Natural killer cell (primary cell): ENCODE measurements at regions not wholly inside any gene's neighbourhood (a gene's known extent, or its start where the extent isn't known, plus 50 kb on each side); places are given as distances from the start of the nearest gene placed in this dataset.

ENCODE experiments used
- ATAC-seq, 3 donors: fragments of 150-1000 bp in 2 of 3; fragments of 200-7000 bp in 1 of 3; cut with Tn5 transposase; 1 replicate in 1 of 3; 2 replicates in 2 of 3; pipeline ENCODE4 v1.10.0; 2021; ENCODE audit warnings: mild to moderate bottlenecking in 2 of 3, moderate library complexity in 2 of 3
- DNase-seq, 2 donors: peaks; one replicate each; pipeline versions ENCODE4 v3.0.0 to v3.0.0-alpha.2; 2013 to 2021; ENCODE audit warnings: mixed read lengths in 1 of 2
- H3K27ac ChIP-seq: one replicate; pipeline ENCODE4 v1.5.1; 2013; ENCODE audit warnings: mild to moderate bottlenecking, low read length
- H3K27me3 ChIP-seq: one replicate; pipeline ENCODE4 v1.6.1; 2013; ENCODE audit warnings: low read length; ENCODE audit not compliant: control insufficient read depth, insufficient read depth
- H3K36me3 ChIP-seq: one replicate; pipeline ENCODE4 v1.6.1; 2013; ENCODE audit warnings: low read length; ENCODE audit not compliant: control insufficient read depth, insufficient read depth
- H3K4me1 ChIP-seq: one replicate; pipeline ENCODE4 v1.6.1; 2013; ENCODE audit warnings: low read length; ENCODE audit not compliant: control insufficient read depth, insufficient read depth
- H3K4me3 ChIP-seq: one replicate; pipeline ENCODE4 v1.5.1; 2013; ENCODE audit warnings: low read length
- H3K9me3 ChIP-seq: one replicate; pipeline ENCODE4 v1.6.1; 2013; ENCODE audit warnings: low read length; ENCODE audit not compliant: control insufficient read depth, insufficient read depth
- H3K27ac Mint-ChIP-seq, 2 donors: one replicate each; pipeline ENCODE4 v1.8.0; 2022; ENCODE audit warnings: mild to moderate bottlenecking in 2 of 2, mixed read lengths in 2 of 2, moderate library complexity in 1 of 2
- H3K27me3 Mint-ChIP-seq, 2 donors: one replicate each; pipeline ENCODE4 v1.8.0; 2022; ENCODE audit warnings: low read depth in 2 of 2, mixed read lengths in 2 of 2
- H3K36me3 Mint-ChIP-seq: one replicate; pipeline ENCODE4 v1.8.0; 2022; ENCODE audit warnings: mixed read lengths
- H3K4me1 Mint-ChIP-seq, 2 donors: one replicate each; pipeline ENCODE4 v1.8.0; 2022; ENCODE audit warnings: mixed read lengths in 2 of 2
- H3K4me3 Mint-ChIP-seq: one replicate; pipeline ENCODE4 v1.8.0; 2022; ENCODE audit warnings: mild to moderate bottlenecking, moderate library complexity, mixed read lengths
- H3K9me3 Mint-ChIP-seq, 2 donors: one replicate each; pipeline ENCODE4 v1.8.0; 2022; ENCODE audit warnings: mixed read lengths in 2 of 2
- CTCF ChIP-seq: fragments of 200-600 bp; IDR thresholded peaks from one replicate; pipeline ENCODE4 v1.8.0; 2022; ENCODE audit warnings: antibody characterized with exemption
- WGBS: methylation state at CpG from one replicate; pipeline ENCODE4 v1.1.7; 2013; ENCODE audit warnings: missing lambda C conversion rate; ENCODE audit not compliant: insufficient coverage; 5-methylcytosine and 5-hydroxymethylcytosine counted together
- intact Hi-C: fragments of 100-400 bp; cut with micrococcal nuclease; formaldehyde crosslinking; loops from one replicate; pipeline ENCODE4 v1.14.2; 2022

DNA sequence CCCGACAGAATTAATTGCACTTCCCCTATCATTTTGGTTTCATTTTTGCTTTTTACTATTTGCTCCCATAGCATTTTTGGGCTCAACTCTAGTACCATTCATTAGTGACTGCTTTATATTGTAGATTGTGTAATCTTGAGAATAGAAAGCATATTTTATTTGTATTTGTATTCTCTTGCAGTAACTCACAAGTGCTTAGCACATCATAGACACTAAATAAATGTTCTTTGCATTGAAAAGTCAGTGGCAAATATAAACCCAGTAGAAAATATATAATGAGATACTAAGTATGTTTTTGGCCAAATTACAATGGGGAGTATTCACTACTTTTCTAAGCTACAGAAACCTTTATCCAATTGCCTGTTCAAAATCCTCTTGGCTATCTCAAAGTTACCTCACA lies 359.7 kb upstream of the CAMK1G start:
- Mint-ChIP-seq H3K27ac (no peak overlapping the region), H3K36me3 (no peaks in the 10 kb centered on the region), H3K27me3 (peaks cover 0 to 5% of the 10 kb centered on the region in 2 donors), H3K4me3 (no peak overlapping the region), H3K9me3 (peaks cover 7 to 8% of the 10 kb centered on the region in 2 donors), H3K4me1 (no peaks in the 10 kb centered on the region)
- WGBS: 8% methylated on average over 1 of the region's 1 CpG
- Histone ChIP-seq H3K9me3 (no peaks in the 10 kb centered on the region), H3K27me3 (no peaks in the 10 kb centered on the region), H3K4me1 (no peaks in the 10 kb centered on the region), H3K36me3 (no peaks in the 10 kb centered on the region), H3K27ac (no peak overlapping the region), H3K4me3 (no peak overlapping the region)
- no peak for ATAC-seq
- intact Hi-C loops: no loop called here
- no peak for DNase-seq
- TF ChIP-seq CTCF: no peak

- intact Hi-C loops: no loop called here
- Histone ChIP-seq H3K4me3 (no peak overlapping the region), H3K9me3 (no peaks in the 10 kb centered on the region), H3K4me1 (no peaks in the 10 kb centered on the region), H3K36me3 (no peaks in the 10 kb centered on the region), H3K27me3 (no peaks in the 10 kb centered on the region), H3K27ac (no peak overlapping the region)
- ATAC-seq (no peak), DNase-seq (no peak)
- H3K4me3 Mint-ChIP-seq: no peak overlapping the region
- no peak for TF ChIP-seq CTCF
- H3K4me1 Mint-ChIP-seq: no peaks in the 10 kb centered on the region
- no peak overlapping the region for H3K27ac Mint-ChIP-seq
- 90% methylated on average over 4 of the region's 4 CpGs for WGBS
- peaks cover 0 to 5% of the 10 kb centered on the region in 2 donors for H3K27me3 Mint-ChIP-seq
- H3K36me3 Mint-ChIP-seq: no peaks in the 10 kb centered on the region
- H3K9me3 Mint-ChIP-seq: peaks cover 8 to 9% of the 10 kb centered on the region in 2 donors
Measured at GRCh38 chr1:209224886-209225285, 358.6 kb upstream of the CAMK1G start.

DNA sequence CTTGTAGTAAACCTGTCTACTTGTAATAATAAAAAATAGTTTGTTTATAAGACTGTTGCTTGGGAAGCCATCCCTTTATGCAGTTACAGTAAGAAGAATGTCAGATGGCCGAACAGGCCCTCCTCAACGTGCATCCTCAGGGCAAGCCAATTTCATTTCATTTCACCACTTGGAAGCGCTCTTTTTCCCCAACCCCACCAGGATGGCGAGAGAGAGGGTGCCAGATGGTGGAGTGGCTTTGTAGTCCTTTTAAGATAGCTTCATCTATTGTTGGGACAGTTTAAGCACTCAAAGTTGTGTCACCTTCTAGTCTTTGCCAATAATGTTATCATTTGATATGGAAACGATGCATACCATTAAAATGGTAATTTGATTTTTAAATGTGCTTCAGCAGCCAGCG lies 356.3 kb upstream of the CAMK1G start:
- intact Hi-C loops: no loop called here
- Histone ChIP-seq H3K4me1 (no peaks in the 10 kb centered on the region), H3K36me3 (no peaks in the 10 kb centered on the region), H3K9me3 (no peaks in the 10 kb centered on the region), H3K4me3 (no peak overlapping the region), H3K27me3 (no peaks in the 10 kb centered on the region), H3K27ac (no peak overlapping the region)
- Mint-ChIP-seq H3K4me1 (no peaks in the 10 kb centered on the region), H3K27me3 (peaks cover 7 to 11% of the 10 kb centered on the region in 2 donors), H3K27ac (no peak overlapping the region), H3K36me3 (peaks cover 7% of the 10 kb centered on the region), H3K4me3 (no peak overlapping the region), H3K9me3 (peaks cover 8 to 9% of the 10 kb centered on the region in 2 donors)
- DNase-seq (no peak), ATAC-seq (no peak)
- WGBS: 87% methylated on average over 4 of the region's 6 CpGs
- TF ChIP-seq CTCF: no peak

DNA sequence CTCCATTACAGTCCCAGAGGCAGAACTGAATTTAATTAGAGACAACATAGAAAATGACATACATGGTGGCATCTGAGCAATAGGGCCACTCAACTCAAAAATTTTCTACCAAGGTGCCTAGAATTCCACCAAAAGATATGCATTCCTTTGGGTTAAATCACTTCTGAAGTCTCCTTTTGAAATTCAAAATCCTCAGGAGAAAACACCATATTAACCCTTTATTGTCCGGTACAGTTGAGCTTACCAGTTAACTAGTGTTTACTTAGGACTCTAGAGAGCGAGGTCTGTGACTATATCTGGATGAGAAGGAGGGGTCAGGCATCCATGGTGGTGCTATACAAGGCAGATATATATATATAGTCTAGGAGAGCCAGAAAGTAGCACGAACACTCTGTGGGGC lies 355.6 kb upstream of the CAMK1G start:
- H3K27ac Mint-ChIP-seq: no peak overlapping the region
- DNase-seq (no peak), ATAC-seq (no peak)
- H3K27me3 Mint-ChIP-seq: peaks cover 6 to 7% of the 10 kb centered on the region in 2 donors
- Histone ChIP-seq H3K9me3 (no peaks in the 10 kb centered on the region), H3K27ac (no peak overlapping the region), H3K4me3 (no peak overlapping the region), H3K36me3 (no peaks in the 10 kb centered on the region), H3K27me3 (no peaks in the 10 kb centered on the region), H3K4me1 (no peaks in the 10 kb centered on the region)
- H3K4me3 Mint-ChIP-seq: no peak overlapping the region
- H3K36me3 Mint-ChIP-seq: peaks cover 7% of the 10 kb centered on the region
- 77% methylated on average over 3 of the region's 3 CpGs for WGBS
- H3K4me1 Mint-ChIP-seq: no peaks in the 10 kb centered on the region
- peaks cover 6 to 9% of the 10 kb centered on the region in 2 donors for H3K9me3 Mint-ChIP-seq
- intact Hi-C loops: no loop called here
- TF ChIP-seq CTCF: no peak
